HG02759 (cell line): ENCODE measurements at regions not wholly inside any gene's neighbourhood (a gene's known extent, or its start where the extent isn't known, plus 50 kb on each side); places are given as distances from the start of the nearest gene placed in this dataset.

ENCODE experiments used
- ATAC-seq: cut with Tn5 transposase; IDR thresholded peaks from one replicate; pipeline ENCODE4 v1.9.1; 2021; ENCODE audit warnings: mild to moderate bottlenecking, moderate library complexity; ENCODE audit not compliant: unreplicated experiment

DNA sequence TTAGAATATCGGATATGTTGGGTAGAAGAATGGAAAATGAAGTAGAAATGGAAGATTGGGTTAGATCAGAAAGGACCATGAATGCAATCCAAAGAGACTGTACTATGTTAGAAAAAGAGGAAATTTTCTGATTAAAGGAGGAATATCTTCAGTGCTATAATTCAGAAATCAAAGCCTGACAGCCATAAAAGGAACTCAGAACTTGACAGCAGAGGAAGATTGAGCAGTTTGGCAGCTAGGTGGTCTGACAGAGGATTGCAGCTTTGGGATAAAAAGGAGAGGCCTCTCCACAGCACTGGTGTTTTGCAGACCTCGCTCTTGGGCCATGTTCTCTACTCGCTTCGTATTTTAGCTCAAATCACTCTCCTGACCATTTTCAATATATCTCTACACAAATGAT is 354.8 kb upstream of the SOX5 start:
- ATAC-seq, result no peak

DNA sequence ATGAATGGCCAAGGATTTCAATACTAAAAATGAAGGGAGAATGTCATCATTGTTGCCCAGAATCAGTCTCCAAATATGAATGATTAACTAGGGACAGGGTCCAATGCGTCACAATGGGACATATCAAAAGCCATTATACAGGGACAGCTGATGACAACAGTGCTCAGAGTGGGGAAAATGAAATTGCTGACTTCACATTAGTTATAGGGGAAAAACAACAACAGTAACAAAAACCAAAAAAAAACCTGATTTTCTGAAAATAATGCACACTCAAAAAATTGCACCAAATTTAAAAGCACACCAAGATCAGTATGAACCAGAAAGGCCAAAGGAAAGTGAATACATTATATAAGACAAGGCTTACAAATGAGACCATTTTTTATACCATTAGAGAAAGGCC is 353.2 kb upstream of the SOX5 start:
- no peak for ATAC-seq

DNA sequence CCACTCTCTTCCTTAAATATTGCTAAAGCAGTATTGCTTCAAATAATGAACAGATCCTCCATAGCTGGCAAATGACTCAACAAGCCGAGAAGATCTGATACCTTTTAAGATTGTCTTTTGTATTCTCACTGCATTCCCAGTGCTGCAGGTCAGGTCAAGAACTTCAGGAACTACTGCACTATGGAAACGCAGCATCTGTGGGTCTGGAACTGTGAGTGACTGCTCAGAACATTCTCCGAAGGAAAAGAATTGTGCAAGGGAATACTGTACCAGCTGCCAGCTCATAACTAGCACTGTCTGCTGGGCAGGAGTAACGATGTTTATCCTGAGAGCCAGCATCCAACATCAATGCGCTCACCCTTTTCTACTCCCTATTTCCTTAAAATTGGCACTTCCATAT is 348.0 kb upstream of the SOX5 start:
- ATAC-seq, result no peak

DNA sequence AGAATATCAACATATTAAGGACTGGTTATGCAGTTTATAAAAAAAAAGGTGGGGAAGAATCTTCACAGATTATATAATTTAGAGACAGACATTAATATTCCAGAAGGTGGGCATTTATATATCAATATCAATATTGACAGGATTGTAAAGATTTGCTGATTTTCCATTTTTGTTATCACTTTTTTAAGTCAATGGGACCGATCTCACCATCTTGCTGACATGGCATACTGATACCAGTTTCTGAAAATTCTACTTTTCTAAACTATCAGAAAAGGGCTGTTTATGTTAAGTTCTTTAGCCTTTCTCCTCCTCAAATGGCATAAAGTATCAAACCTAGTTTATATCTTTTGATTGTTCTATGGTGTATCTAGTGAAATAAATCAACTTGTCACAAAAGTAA is 344.1 kb upstream of the SOX5 start:
- ATAC-seq, result no peak

DNA sequence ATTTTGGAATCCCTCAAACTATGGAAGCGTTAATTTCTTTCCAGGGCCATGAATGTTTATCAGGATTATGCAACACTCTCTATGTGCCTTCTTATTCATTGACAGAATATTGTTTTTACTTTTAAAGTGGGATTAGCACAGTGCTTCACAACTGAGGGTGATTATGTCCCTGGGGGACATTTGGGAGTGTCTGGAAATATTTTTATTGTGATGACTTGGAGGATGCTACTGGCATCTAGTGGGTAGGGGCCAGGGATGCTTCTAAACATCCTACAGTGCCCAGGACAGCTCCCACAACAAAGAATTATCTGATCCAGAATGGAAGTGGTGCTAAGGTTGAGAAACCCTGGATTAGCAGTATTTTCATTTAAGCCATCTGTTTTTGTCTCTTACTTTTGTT is 338.5 kb upstream of the SOX5 start:
- no peak for ATAC-seq

DNA sequence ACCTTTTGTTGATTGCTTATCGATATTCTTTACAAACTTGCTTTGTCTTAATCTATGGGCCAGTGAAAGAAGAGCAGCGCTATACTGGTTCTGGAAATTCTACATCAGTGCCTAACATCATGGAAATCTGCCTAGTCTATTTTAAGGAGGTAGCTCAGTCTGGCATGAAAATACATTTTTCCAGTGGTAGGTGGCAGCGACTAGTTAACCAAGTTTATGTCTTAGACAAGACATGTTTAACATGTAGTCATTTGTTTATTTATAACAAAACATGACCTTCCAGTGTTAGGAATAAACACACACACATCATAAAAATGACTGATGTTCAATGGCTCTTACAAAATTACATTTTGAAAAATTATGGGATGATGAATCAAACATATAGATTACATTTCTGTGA is 336.0 kb upstream of the SOX5 start:
- no peak for ATAC-seq

DNA sequence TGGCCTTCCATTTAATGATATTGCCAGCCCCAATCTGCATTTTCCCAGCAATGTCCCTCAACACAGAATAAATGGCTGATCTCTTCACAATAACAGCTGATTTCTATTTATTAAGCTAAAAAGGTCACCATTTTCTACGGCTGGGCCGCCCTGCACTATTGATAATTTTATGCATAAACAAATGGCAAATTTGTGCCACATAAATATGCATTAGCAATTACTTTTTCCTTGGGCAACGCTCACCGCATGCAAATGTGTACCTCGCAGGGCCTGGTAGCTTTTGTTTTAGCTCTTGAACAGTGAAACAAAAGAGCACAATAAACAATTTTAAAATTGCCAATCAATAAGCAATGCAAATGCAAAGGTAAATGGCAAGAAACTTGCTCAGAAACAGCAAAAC is 331.9 kb upstream of the SOX5 start:
- ATAC-seq, result no peak

DNA sequence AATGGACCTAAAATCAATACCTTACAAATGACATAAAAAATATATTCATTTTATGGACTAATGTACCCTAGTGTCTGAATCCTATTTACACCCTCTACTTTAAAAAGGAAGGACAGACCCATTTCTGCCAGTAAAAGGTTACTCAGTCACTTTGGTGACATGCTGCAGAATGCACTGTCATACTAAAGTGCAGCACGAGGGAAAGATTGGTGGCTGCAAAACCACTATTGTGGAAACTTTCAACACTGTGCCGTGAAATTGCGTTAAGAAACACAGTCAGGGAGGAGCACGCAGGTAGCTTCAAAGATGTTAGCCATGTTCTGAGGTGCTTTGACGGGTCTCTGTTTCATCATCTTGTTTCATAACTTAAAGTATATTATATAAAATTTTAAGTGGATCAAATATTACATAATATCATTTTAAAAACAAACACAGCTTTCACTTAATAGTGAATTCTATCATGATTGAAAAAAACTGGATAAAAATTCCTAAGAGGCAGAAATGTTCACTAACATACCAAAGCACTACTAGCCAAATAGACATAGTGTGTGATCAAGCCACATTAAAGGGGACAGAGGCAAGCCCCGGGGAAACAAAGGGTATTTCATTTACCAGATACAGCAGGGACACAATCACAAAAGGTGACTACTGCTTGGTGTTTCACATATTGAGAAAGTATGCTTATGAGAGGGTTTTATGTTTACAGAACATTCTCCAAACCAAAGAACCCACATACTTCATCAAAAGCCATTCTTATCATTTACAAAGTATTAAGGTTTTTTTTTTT is 330.8 kb upstream of the SOX5 start:
- ATAC-seq, result no peak

DNA sequence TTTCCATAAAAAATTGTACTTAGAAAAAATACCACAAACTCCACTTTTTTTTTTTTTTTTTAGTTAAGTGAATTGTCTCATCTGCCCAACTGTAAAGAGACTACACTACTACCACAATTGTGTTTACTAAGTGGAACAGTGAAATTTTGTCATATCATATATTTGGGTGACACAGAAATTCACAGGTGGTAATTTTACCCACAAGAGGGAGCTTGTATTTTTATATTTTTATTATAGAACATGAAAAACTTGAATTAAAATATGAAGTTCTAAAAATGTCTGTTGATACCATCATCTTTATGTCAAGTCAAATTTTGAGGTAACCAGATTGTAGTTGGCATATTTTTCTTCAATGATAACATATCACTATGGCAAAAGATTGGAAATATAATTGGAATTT is 329.4 kb upstream of the SOX5 start:
- no peak for ATAC-seq

DNA sequence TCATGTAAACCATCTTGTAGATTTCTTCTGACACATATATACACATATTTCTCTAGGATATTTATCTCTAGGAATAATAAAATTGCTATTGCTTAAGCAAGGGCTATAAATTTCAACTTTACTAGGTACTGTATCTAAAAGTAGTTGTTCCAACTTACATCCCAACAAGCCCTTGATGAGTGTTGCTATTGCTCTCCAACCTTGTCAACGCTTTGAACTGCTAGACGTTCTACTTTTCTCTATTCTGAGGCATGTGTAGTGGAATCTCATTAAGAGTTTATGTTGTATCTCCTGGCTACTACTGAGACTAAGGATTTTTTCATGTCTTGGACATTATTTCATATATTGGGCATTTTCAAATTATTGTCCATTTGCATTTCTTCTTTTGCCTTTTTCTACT is 321.5 kb upstream of the SOX5 start:
- no peak for ATAC-seq

DNA sequence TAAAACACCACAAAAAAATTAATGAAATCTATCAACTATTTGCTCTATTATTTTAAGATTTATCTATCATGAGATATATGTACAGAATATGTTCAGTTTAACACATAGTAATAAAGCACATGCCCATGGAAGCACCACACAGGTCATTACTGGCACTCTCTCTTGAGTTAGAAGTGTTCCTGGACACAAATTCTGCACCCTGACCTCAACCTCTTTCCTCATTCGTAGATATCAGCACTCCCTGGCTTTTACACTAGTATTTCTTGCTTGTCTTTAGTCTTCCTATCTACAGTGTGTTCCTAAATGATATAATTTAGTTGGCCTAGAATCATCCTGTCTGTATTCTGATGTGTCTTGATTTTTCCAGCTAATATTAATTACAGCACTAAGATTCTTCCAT is 321.0 kb upstream of the SOX5 start:
- no peak for ATAC-seq

DNA sequence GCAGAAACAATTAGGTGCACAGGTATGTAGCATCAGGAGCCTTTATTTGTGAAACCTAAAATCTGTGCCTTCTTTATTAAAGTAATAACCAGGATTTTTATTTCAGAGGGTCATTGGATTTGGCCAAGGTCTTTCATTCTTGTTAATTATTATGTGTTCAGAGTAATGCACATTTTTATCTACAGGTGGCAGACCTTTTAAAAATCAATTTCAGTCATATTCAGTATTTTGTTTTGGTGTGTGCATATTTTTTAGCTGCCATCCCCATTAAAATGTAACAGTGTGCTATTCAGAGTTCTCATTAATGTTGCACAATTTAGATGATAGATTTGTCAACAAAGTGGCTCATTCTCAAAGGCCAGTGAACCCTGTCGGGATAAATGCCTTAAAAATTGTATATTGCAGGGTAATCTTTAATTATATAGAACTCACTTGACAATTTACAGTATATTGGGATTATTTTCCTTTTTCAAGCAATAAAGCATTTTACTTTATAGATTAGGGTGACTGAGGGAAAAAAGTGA is 319.3 kb upstream of the SOX5 start:
- no peak for ATAC-seq

DNA sequence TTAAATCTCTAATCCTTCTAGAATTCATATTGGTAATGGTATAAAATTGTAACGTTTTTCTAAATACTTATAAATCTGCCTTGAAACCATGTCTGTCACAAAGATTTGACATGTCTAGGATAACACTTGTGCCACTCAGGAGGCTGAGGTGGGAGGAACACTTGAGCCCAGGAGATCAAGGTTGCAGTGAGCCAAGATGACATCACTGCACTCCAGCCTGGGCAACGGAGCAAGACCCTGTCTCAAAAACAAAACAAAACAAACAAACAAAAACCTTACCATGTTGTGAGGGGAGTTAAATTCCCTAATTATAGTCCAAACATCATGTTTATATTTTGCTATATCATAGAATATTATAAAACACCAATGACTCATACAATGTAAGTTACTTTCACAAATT is 317.5 kb upstream of the SOX5 start:
- ATAC-seq, result no peak

DNA sequence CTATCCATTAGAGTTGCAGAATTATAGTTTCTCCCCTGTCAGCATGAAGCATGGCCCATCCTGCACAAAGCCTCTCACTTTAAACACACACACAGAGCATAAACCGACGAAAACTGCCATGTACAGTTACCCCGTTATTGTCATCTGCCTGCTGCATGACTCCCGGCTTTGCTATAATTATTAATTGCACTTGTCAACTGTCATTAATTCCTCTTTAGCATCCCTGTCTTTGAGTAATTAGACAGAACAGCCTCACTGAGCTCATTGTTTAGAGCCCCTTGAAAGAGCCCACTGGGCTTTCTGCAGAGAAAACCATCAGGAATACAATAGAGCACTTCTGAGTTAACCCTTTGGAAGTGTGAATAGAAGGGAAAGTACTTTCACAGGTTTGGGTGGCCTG is 307.2 kb upstream of the SOX5 start:
- no peak for ATAC-seq

DNA sequence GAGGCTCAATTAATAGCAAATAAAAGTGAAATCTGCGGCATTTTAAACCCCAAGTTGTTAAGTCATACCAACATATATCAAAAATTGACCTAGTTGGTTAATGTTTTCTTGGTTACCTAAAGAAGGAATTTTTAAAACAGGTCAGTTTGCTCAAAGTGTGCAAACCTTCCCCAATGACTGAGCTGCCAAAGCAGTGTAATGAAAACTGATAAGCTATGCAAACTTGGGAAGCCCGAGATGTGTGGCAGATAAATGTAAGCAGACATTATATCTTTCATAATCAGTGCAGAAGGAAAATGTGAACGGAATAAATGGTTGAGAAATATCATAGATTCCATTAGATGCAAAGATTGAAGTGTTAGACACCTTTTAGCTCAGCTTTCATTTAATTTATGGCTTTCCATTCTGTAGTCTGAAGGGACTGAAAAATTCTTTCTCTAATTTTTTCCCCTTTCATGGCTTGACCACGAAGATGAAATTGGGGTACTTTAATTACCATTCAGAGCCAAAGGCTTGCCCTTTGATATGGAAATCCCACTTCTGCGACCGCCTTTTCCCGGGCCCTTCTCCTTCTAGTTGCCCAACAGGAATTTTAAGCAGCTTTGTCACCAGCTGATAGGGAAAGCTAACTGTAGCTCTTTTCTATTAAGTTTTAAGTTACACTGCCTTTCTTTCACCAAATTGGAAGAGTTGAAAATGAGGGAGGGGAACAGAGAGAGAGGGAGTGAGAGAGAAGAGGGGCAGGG is 306.6 kb upstream of the SOX5 start:
- ATAC-seq, result no peak

DNA sequence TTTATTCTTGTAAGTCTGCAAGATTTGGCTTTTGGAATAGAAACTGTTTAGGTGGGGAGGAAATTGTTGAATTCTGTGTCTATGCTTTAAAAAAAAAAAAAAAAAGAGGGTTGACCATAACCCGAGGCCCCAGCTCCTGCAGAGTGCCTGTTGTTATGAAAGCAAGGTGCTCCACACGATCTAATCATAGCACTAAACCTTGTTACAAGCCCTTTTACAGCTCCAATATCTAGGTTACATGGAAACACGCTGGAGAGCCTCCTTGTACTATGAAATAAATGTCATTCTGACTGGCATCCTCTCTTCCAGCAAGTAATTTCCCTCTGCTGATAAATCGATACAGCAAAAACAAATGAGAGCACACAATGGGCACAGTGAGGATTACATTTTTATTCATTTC is 303.1 kb upstream of the SOX5 start:
- no peak for ATAC-seq

DNA sequence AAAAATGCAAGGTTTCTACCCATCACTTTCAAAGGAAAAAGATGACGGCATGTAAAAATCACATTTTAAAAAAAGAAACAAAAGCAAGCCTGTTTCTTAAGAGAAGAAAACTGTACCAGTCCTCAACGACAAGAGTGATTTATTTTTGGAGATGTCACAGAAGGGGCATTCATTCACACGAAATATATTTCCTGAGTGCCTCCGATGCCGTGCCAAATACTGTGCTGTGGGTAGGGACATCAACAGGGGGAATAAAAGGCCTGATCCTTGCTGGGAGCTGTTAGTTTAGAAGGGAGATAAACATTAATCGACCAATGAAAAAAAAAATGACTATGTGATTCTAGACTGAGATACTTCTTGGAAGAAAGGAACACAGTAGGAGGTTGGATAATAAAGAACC is 297.5 kb upstream of the SOX5 start:
- no peak for ATAC-seq

DNA sequence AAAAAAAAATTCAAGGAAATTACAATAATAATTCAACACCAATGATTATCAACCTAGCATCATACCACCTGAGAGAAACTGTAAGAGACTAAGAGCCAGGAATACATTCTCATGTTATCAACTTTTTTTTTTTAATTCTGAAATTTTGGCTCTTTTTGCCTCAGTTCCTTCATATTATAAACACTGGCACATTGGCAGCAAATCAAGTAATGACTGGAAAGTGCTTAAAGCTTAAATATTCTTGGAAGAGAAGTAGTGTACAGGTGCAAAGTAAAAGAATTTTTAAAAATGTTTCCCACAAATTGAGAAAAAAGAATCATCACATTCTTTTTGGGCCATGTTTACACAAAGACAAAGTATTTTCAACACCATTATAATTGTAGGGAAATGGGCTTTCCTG is 296.9 kb upstream of the SOX5 start:
- ATAC-seq, result no peak

DNA sequence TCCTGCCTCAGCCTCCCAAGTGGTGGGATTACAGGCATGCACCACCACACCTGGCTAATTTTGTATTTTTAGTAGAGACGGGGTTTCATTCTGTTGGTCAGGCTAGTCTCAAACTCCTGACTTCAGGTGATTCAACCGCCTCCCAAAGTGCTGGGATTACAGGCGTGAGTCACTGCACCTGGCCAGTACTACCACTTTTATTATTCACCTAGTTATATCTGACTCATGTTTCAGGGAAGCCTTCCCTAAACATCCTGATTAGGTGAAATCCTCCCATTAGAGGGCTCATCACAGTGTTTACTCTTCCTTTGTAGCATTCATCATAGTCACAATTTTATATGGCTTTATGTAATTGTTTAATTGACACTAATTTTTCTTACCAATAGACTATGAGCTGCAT is 295.3 kb upstream of the SOX5 start:
- ATAC-seq, result no peak

DNA sequence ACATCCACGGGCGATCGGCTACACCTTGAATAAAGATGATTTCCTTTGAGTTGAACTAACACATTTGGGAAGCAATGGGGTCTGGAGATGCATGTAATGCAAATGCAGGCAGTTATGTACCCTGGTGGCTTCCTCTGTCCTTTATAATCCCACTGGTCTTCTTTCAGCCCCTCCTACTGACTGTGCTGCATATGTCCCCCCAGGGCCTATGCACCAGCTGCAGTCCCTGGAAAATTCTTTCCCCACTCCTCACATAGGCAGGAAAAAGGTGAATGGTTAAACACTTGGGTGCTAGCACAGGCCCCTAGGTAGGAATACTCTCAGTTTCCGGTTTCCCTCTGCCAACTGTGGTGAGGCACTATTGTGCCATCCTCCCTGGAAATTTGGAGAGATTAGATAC is 294.8 kb upstream of the SOX5 start:
- ATAC-seq, result no peak

DNA sequence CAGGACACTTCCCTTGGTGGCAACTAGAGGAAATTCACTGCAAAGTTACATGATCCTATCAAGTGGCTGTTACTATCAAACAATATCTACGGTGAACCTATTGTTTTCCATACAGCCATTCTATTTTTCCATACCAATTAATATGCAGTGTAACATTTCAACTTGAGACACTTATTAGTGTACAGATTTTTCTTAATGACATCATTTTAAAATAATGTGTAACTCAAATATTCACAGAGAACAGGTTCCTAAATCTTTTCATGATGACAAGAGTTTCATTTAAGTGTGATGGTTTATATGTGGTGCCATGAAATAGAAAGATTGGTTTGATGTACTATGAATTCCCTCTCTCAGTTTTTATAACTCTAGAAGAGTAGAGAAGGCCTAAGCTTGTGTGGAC is 291.2 kb upstream of the SOX5 start:
- no peak for ATAC-seq

DNA sequence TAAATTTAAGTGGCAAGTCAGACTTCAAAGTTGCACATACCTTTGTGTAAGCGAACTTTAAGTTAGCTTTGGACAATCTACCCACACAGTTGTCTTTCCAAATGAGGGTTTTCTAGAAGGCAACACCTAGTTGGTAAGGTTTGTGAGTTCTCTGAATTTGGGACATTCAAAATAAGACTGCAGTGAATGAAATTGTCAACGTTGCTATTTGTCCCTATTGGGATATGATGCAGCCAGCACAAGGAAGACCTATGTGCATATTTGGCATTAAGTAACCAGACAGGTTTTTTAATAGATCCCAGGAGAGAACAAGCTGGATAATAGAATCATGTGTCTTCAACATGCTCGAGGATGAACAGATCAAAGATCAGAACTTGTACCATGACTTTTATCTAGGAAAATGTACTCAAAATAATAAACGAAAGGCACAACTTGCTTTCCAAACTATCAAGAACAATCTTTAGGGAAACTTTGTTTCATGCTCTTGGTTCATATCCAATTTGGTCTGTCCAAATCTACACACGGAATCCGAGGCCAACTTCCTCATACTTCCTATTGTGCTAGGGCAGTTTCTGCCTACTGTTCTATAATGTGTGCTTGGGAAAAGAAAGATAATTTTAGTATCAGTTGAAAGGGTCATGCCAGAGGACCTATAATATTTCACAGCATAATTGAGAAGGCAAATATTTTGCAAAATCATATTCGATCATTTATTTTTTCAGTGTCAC is 284.2 kb upstream of the SOX5 start:
- ATAC-seq, result no peak
